HFFc6 (cell line): ENCODE measurements at regions not wholly inside any gene's neighbourhood (a gene's known extent, or its start where the extent isn't known, plus 50 kb on each side); places are given as distances from the start of the nearest gene placed in this dataset.

Experiments
- DNase-seq: peaks from one replicate; pipeline ENCODE4 v3.0.0-alpha.2; 2018
- H3K27ac Mint-ChIP-seq: 2 replicates; pipeline ENCODE4 v1.8.0; 2020; ENCODE audit warnings: mild to moderate bottlenecking, mixed read lengths
- H3K27me3 Mint-ChIP-seq: 2 replicates; pipeline ENCODE4 v1.8.0; 2021; ENCODE audit warnings: mild to moderate bottlenecking, moderate library complexity, mixed read lengths; ENCODE audit not compliant: insufficient read depth
- H3K36me3 Mint-ChIP-seq: 2 replicates; pipeline ENCODE4 v1.8.0; 2021; ENCODE audit warnings: low read depth, mixed read lengths
- H3K4me1 Mint-ChIP-seq: 2 replicates; pipeline ENCODE4 v1.8.0; 2020; ENCODE audit warnings: low read depth, mixed read lengths
- H3K4me3 Mint-ChIP-seq: 2 replicates; pipeline ENCODE4 v1.8.0; 2020; ENCODE audit warnings: mild to moderate bottlenecking, moderate library complexity, mixed read lengths
- H3K9me3 Mint-ChIP-seq: 2 replicates; pipeline ENCODE4 v1.8.0; 2020; ENCODE audit warnings: mild to moderate bottlenecking, mixed read lengths
- CTCF ChIP-seq: fragments of 200-600 bp; sonication (generic); IDR thresholded peaks from 2 replicates; pipeline ENCODE4 v1.5.0; 2021; ENCODE audit warnings: antibody characterized with exemption, mild to moderate bottlenecking

DNA sequence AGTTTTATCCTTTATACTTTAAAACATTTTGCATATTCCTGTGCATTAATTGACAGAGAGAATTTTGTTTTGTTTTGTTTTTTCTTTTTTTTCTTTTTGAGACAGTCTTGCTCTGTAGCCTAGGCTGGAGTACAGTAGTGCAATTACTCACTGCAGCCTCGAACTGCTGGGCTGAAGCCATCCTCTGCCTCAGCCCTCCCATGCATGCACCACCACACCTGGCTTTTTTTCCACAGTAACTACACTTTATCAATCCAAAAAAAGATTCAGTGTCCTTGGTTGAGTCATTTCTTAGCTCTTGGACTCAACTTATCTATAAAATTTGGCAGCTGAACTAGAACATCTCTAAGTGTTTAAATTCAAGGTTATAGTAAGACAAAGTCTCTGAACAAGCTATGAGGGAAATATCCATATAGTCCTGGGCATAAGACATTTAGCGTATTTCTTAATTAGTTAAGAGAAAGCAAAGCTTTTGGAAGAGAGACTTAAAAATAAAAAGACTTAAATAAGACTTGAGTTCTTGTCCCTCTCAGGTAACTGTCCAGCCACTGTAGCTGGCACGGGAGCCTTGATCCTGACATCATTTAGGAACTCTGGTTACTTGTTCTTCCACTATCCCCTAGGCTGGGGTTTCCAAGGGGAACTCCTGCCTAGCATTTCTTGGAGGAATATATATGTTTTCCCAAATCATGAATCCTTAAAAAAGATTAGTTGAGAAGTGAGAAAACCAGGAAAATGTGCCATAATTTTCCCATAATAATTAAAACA is 300.1 kb downstream of the HACE1 start:
- DNase-seq: no peak
- Mint-ChIP-seq H3K9me3 (peaks cover 11% of the 10 kb centered on the region; the same call in 1 of the 2 replicates), H3K4me3 (no peak overlapping the region), H3K27ac (no peak overlapping the region), H3K27me3 (no peaks in the 10 kb centered on the region; the same call in 1 of the 2 replicates), H3K36me3 (no peaks in the 10 kb centered on the region), H3K4me1 (no peaks in the 10 kb centered on the region)
- TF ChIP-seq CTCF: no peak

- peaks cover 11% of the 10 kb centered on the region; the same call in 1 of the 2 replicates for H3K9me3 Mint-ChIP-seq
- no peak for TF ChIP-seq CTCF
- H3K4me1 Mint-ChIP-seq: no peaks in the 10 kb centered on the region
- no peaks in the 10 kb centered on the region for H3K36me3 Mint-ChIP-seq
- no peaks in the 10 kb centered on the region; the same call in 1 of the 2 replicates for H3K27me3 Mint-ChIP-seq
- no peak overlapping the region for H3K27ac Mint-ChIP-seq
- H3K4me3 Mint-ChIP-seq: no peak overlapping the region
- no peak for DNase-seq
These were observed 301.0 kb downstream of the HACE1 start for GRCh38 chr6:104558746-104559145.

DNA sequence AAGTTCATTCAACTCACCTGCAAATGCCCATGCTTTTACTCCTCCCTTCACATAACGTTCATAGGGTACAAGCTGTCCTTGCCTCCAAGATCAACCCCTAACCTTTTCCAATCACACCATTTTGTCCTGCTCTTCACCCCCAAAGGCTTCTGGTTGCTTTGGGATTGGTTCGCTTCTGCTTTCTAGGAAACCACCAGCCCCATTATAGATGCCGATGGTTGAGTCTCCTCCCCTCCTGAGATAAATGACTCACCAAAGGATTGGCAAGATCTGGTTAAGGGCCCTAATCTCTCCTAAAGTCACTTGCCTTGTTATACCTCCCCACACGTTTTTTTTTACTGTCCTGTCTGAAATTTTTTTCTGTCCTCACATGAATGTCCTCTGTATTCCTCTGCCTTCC is 311.4 kb downstream of the HACE1 start:
- H3K36me3 Mint-ChIP-seq: no peaks in the 10 kb centered on the region
- no peaks in the 10 kb centered on the region for H3K4me1 Mint-ChIP-seq
- TF ChIP-seq CTCF: no peak
- H3K27ac Mint-ChIP-seq: no peak overlapping the region
- no peak overlapping the region for H3K4me3 Mint-ChIP-seq
- H3K27me3 Mint-ChIP-seq: peaks cover 4% of the 10 kb centered on the region
- H3K9me3 Mint-ChIP-seq: peaks cover 7% of the 10 kb centered on the region
- DNase-seq: no peak

DNA sequence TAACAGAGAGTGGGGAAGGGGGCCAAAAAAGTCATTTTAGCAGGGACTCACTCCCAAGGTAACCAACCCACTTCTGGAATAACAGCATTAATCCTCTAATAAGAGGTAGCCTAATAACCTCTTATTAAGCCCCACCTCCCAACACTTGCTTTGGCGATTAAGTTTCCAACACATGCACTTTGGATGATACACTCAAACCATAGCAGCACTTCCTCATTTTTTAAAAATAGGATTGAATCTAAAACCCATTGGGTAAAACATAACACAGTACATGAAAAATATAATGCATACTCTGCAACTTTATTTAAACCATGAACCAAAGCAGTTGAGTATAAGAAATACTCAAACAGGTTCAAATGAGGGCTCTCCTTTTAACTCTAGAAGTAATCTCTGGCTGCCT is 318.3 kb downstream of the HACE1 start:
- TF ChIP-seq CTCF: no peak
- Mint-ChIP-seq H3K27ac (no peak overlapping the region), H3K4me3 (no peak overlapping the region), H3K4me1 (peaks cover 11% of the 10 kb centered on the region), H3K36me3 (no peaks in the 10 kb centered on the region), H3K27me3 (peaks cover 4% of the 10 kb centered on the region; the same call in 1 of the 2 replicates), H3K9me3 (no peaks in the 10 kb centered on the region; the same call in 1 of the 2 replicates)
- no peak for DNase-seq

- no peak overlapping the region; the same call in 1 of the 2 replicates for H3K27ac Mint-ChIP-seq
- no peaks in the 10 kb centered on the region; the same call in 1 of the 2 replicates for H3K9me3 Mint-ChIP-seq
- DNase-seq: peak; percentile 67
- peaks cover 11% of the 10 kb centered on the region for H3K4me1 Mint-ChIP-seq
- no peak for TF ChIP-seq CTCF
- H3K27me3 Mint-ChIP-seq: peaks cover 4% of the 10 kb centered on the region; the same call in 1 of the 2 replicates
- no peaks in the 10 kb centered on the region for H3K36me3 Mint-ChIP-seq
- no peak overlapping the region for H3K4me3 Mint-ChIP-seq
These were observed 319.0 kb downstream of the HACE1 start for GRCh38 chr6:104540743-104541142.
